Activated naive CD4-positive, alpha-beta T cell treated with anti-CD3 and anti-CD28 coated beads for 36 hours (primary cell): ENCODE measurements at regions not wholly inside any gene's neighbourhood (a gene's known extent, or its start where the extent isn't known, plus 50 kb on each side); places are given as distances from the start of the nearest gene placed in this dataset.

Experiments used
- CTCF ChIA-PET: fragments of 350-600 bp; sonication (Branson Sonifier 250); formaldehyde crosslinking; loops from one replicate; lab custom pipeline; 2021; ENCODE audit warnings: antibody characterized with exemption; lab: Charles Lee
- DNase-seq: peaks from one replicate; pipeline ENCODE4 v3.0.0-alpha.2; 2020
- H3K27ac Mint-ChIP-seq: one replicate; pipeline ENCODE4 v1.8.0; 2021; ENCODE audit warnings: mild to moderate bottlenecking, mixed read lengths
- H3K27me3 Mint-ChIP-seq: one replicate; pipeline ENCODE4 v1.8.0; 2021; ENCODE audit warnings: low read depth, mixed read lengths
- H3K36me3 Mint-ChIP-seq: one replicate; pipeline ENCODE4 v1.8.0; 2021; ENCODE audit warnings: low read depth, mixed read lengths
- H3K4me1 Mint-ChIP-seq: one replicate; pipeline ENCODE4 v1.8.0; 2021; ENCODE audit warnings: low read depth, mixed read lengths
- H3K4me3 Mint-ChIP-seq: one replicate; pipeline ENCODE4 v1.8.0; 2021; ENCODE audit warnings: mild to moderate bottlenecking, moderate library complexity, mixed read lengths
- H3K9me3 Mint-ChIP-seq: one replicate; pipeline ENCODE4 v1.8.0; 2021; ENCODE audit warnings: mixed read lengths
- intact Hi-C: fragments of 100-400 bp; cut with micrococcal nuclease; formaldehyde crosslinking; loops from one replicate; pipeline ENCODE4 v1.15.1; 2023

GRCh38 chr7:33705333-33705833 is 200.0 kb upstream of the BMPER start:
- Mint-ChIP-seq H3K27ac (no peak overlapping the region), H3K9me3 (peaks cover 21% of the 10 kb centered on the region), H3K36me3 (peaks cover 13% of the 10 kb centered on the region), H3K4me1 (no peaks in the 10 kb centered on the region), H3K27me3 (no peaks in the 10 kb centered on the region), H3K4me3 (no peak overlapping the region)
- CTCF ChIA-PET, result no interaction called here
- DNase-seq, result no peak
- intact Hi-C loops, result no loop called here

DNA sequence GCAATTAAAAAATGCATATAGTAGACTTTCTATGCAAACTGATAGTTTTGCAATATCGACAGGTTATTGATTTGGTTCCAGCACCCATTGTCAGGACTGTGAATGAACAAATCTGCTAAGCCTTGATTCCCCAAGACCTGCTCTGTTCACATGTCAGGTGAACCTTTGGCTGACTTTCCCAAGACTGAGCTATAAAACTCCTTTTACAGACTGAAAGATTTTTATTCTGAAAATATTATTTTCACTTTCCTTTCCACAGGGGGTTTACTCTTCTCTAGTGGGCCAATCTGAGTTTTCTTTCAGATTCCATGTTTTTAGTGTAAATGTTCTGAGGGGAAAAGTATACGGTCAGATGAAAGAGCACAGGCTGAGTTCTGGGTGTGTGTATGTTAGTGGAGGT is 199.2 kb upstream of the BMPER start:
- no peak overlapping the region for H3K27ac Mint-ChIP-seq
- intact Hi-C loops, result no loop called here
- no peaks in the 10 kb centered on the region for H3K4me1 Mint-ChIP-seq
- peaks cover 10% of the 10 kb centered on the region for H3K36me3 Mint-ChIP-seq
- no peaks in the 10 kb centered on the region for H3K27me3 Mint-ChIP-seq
- H3K9me3 Mint-ChIP-seq, result peaks cover 13% of the 10 kb centered on the region
- CTCF ChIA-PET, result interaction anchor here (0.7 kb wide), 2 partner anchors 130 to 179 kb away, joined by 3 read pairs; no protein-coding TSS in a partner anchor
- no peak overlapping the region for H3K4me3 Mint-ChIP-seq
- no peak for DNase-seq

DNA sequence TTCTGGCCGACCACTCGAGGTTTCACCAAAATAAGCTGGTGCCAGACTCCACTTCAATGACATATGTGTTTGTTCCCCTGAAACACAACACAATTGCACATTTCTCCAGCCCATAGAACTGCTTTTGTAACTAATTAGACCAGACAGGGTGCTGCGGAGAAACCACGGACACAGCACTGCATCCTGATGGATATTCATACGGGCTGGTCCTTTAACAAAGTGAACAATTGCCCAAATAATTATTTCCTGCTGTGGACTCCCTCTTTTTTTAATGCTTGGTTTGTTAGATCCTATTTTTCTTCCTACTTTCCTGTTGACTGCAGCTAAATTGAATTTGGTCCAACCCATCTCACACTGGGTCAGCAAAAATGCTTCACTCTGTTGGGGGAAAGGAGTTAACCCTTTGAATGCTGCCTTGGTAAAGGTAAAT is 198.6 kb upstream of the BMPER start:
- Mint-ChIP-seq H3K4me1 (no peaks in the 10 kb centered on the region), H3K27me3 (no peaks in the 10 kb centered on the region), H3K4me3 (no peak overlapping the region), H3K9me3 (peaks cover 9% of the 10 kb centered on the region), H3K27ac (no peak overlapping the region), H3K36me3 (peaks cover 7% of the 10 kb centered on the region)
- no peak for DNase-seq
- intact Hi-C loops, result no loop called here
- CTCF ChIA-PET, result no interaction called here

- Mint-ChIP-seq H3K4me1 (no peaks in the 10 kb centered on the region), H3K36me3 (peaks cover under 1% of the 10 kb centered on the region), H3K27me3 (no peaks in the 10 kb centered on the region), H3K4me3 (no peak overlapping the region), H3K27ac (no peak overlapping the region), H3K9me3 (peaks cover 4% of the 10 kb centered on the region)
- no peak for DNase-seq
- intact Hi-C loops, result no loop called here
- CTCF ChIA-PET, result no interaction called here
Observed at GRCh38 chr7:33707427-33707826, 197.9 kb upstream of the BMPER start.

DNA sequence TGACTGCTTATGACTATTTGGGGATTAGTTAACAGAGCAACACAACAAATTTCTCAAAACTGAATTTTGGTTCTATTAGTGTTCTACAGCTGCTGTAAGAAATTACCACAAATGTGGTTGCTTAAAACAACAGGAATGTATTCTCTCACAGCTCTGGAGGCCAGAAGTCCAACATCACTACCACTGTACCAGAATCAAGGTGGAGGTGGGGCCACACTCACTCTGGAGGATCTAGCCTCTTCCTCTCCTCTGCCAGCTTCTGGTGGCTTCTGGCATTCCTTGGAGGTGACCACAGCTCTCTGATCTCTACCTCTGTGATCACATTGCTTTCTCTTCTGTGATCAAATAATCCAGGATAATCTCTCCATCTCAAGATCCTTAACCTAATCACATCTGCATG is 194.7 kb upstream of the BMPER start:
- H3K27me3 Mint-ChIP-seq, result no peaks in the 10 kb centered on the region
- no peak overlapping the region for H3K4me3 Mint-ChIP-seq
- no peaks in the 10 kb centered on the region for H3K4me1 Mint-ChIP-seq
- no peaks in the 10 kb centered on the region for H3K9me3 Mint-ChIP-seq
- H3K36me3 Mint-ChIP-seq, result no peaks in the 10 kb centered on the region
- intact Hi-C loops, result no loop called here
- DNase-seq, result no peak
- CTCF ChIA-PET, result no interaction called here
- H3K27ac Mint-ChIP-seq, result no peak overlapping the region

GRCh38 chr7:33711231-33712019 is 193.9 kb upstream of the BMPER start:
- Mint-ChIP-seq H3K27ac (no peak overlapping the region), H3K36me3 (no peaks in the 10 kb centered on the region)

GRCh38 chr7:33712020-33712414 is 193.3 kb upstream of the BMPER start:
- Mint-ChIP-seq H3K27ac (no peak overlapping the region), H3K36me3 (no peaks in the 10 kb centered on the region), H3K27me3 (no peaks in the 10 kb centered on the region), H3K9me3 (no peaks in the 10 kb centered on the region), H3K4me1 (no peaks in the 10 kb centered on the region), H3K4me3 (no peak overlapping the region)
- intact Hi-C loops, result no loop called here
- CTCF ChIA-PET, result no interaction called here
- DNase-seq, result no peak

More at GRCh38 chr7:33711231-33712019, 193.9 kb upstream of the BMPER start:
- DNase-seq, result no peak
- Mint-ChIP-seq H3K4me3 (no peak overlapping the region), H3K27me3 (no peaks in the 10 kb centered on the region), H3K4me1 (no peaks in the 10 kb centered on the region), H3K9me3 (no peaks in the 10 kb centered on the region)
- intact Hi-C loops, result no loop called here
- CTCF ChIA-PET, result no interaction called here

GRCh38 chr7:33714208-33714607 is 191.1 kb upstream of the BMPER start:
- H3K4me3 Mint-ChIP-seq, result no peak overlapping the region
- no peaks in the 10 kb centered on the region for H3K36me3 Mint-ChIP-seq
- intact Hi-C loops, result no loop called here
- H3K9me3 Mint-ChIP-seq, result no peaks in the 10 kb centered on the region
- CTCF ChIA-PET, result interaction anchor here (0.6 kb wide), 1 partner anchor 433 kb away, joined by 3 read pairs; no protein-coding TSS in a partner anchor
- no peaks in the 10 kb centered on the region for H3K27me3 Mint-ChIP-seq
- H3K27ac Mint-ChIP-seq, result no peak overlapping the region
- DNase-seq, result no peak
- H3K4me1 Mint-ChIP-seq, result no peaks in the 10 kb centered on the region

- no peaks in the 10 kb centered on the region for H3K4me1 Mint-ChIP-seq
- no peak overlapping the region for H3K27ac Mint-ChIP-seq
- no peaks in the 10 kb centered on the region for H3K27me3 Mint-ChIP-seq
- intact Hi-C loops, result no loop called here
- CTCF ChIA-PET, result no interaction called here
- H3K9me3 Mint-ChIP-seq, result no peaks in the 10 kb centered on the region
- no peak for DNase-seq
- no peaks in the 10 kb centered on the region for H3K36me3 Mint-ChIP-seq
- no peak overlapping the region for H3K4me3 Mint-ChIP-seq
Observed at GRCh38 chr7:33716581-33717477, 188.5 kb upstream of the BMPER start.

DNA sequence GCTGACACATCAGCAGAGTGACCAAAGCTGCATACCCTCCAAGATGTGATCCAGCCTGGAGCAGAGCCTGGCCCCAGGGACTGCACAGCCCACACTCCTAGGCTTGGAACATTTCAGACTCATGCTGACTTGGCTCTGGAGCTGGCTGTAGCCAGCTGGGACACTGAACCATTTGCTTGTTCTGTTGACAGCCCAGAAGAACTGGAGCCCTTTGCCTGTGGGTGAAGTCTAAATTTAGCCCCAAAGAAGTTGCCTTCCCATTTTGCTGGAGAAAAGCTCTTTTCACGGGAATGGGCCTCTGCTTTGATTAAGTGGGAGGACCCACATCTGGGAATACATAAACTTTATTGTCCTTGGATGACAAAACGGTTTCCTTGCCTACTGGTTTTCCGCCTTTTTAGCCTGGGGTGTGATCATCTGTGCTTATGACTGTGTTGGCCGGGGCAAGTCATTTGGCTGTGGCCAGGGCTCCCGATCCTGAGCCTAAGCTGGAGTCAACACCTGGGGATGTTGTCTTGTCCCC is 186.2 kb upstream of the BMPER start:
- H3K4me1 Mint-ChIP-seq, result no peaks in the 10 kb centered on the region
- intact Hi-C loops, result no loop called here
- no peak for DNase-seq
- no peak overlapping the region for H3K4me3 Mint-ChIP-seq
- CTCF ChIA-PET, result no interaction called here
- no peaks in the 10 kb centered on the region for H3K9me3 Mint-ChIP-seq
- no peaks in the 10 kb centered on the region for H3K27me3 Mint-ChIP-seq
- no peak overlapping the region for H3K27ac Mint-ChIP-seq
- no peaks in the 10 kb centered on the region for H3K36me3 Mint-ChIP-seq

DNA sequence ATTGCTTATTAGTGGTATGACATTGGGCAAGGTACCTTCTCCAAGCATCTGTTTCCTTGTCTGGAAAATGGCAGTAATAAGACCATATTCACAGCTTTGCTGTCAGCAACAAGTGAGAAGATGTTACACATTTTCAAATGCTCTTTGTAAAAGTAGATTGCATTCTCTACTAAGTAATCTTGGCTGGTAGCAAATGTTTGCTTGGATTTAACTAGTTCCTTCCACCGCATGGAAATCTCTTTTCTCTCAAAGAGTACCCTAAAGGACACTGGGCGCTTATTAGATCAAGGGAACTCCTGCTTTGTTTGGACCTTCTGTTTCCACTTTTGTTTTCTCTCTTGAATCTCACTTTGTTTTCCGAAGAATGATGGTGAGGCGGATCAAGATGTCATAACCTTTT is 185.2 kb upstream of the BMPER start:
- Mint-ChIP-seq H3K9me3 (no peaks in the 10 kb centered on the region), H3K27ac (no peak overlapping the region), H3K4me3 (no peak overlapping the region), H3K4me1 (no peaks in the 10 kb centered on the region), H3K27me3 (no peaks in the 10 kb centered on the region), H3K36me3 (no peaks in the 10 kb centered on the region)
- intact Hi-C loops, result no loop called here
- DNase-seq, result no peak
- CTCF ChIA-PET, result no interaction called here

- intact Hi-C loops, result no loop called here
- no peak for DNase-seq
- Mint-ChIP-seq H3K36me3 (no peaks in the 10 kb centered on the region), H3K27me3 (no peaks in the 10 kb centered on the region), H3K4me1 (no peaks in the 10 kb centered on the region), H3K9me3 (no peaks in the 10 kb centered on the region), H3K27ac (no peak overlapping the region), H3K4me3 (no peak overlapping the region)
- CTCF ChIA-PET, result no interaction called here
Observed at GRCh38 chr7:33720870-33721269, 184.5 kb upstream of the BMPER start.
